Osteocyte (in vitro differentiated cells): ENCODE measurements at regions not wholly inside any gene's neighbourhood (a gene's known extent, or its start where the extent isn't known, plus 50 kb on each side); places are given as distances from the start of the nearest gene placed in this dataset.
A peak's percentile ranks its signal among the peaks of the same experiment; 100 is the strongest.

Experiments used
- DNase-seq: peaks from one replicate; pipeline ENCODE4 v3.0.0; 2021; ENCODE audit warnings: mixed read lengths; ENCODE audit not compliant: unreplicated experiment; ENCODE audit errors: extremely low spot score
- H3K27ac Mint-ChIP-seq: one replicate; pipeline ENCODE4 v1.8.0; 2021; ENCODE audit warnings: mild to moderate bottlenecking, mixed read lengths; ENCODE audit not compliant: unreplicated experiment
- H3K27me3 Mint-ChIP-seq: one replicate; pipeline ENCODE4 v1.8.0; 2021; ENCODE audit warnings: mixed read lengths; ENCODE audit not compliant: unreplicated experiment
- H3K36me3 Mint-ChIP-seq: one replicate; pipeline ENCODE4 v1.8.0; 2021; ENCODE audit warnings: mixed read lengths; ENCODE audit not compliant: unreplicated experiment
- H3K4me1 Mint-ChIP-seq: one replicate; pipeline ENCODE4 v1.8.0; 2021; ENCODE audit warnings: mixed read lengths; ENCODE audit not compliant: unreplicated experiment
- H3K4me3 Mint-ChIP-seq: one replicate; pipeline ENCODE4 v1.8.0; 2021; ENCODE audit warnings: mild to moderate bottlenecking, moderate library complexity, mixed read lengths; ENCODE audit not compliant: unreplicated experiment
- H3K9me3 Mint-ChIP-seq: one replicate; pipeline ENCODE4 v1.8.0; 2021; ENCODE audit warnings: mixed read lengths; ENCODE audit not compliant: unreplicated experiment
- CTCF ChIP-seq: fragments of 200-600 bp; sonication (generic); IDR thresholded peaks from 2 replicates; pipeline ENCODE4 v1.5.0; 2021; ENCODE audit warnings: antibody characterized with exemption, mild to moderate bottlenecking, moderate library complexity

GRCh38 chr13:73142071-73142470 lies 83.3 kb downstream of the KLF5 start:
- no peaks in the 10 kb centered on the region for H3K9me3 Mint-ChIP-seq
- peaks cover 13% of the 10 kb centered on the region for H3K4me1 Mint-ChIP-seq
- no peak for TF ChIP-seq CTCF
- DNase-seq = no peak
- no peak overlapping the region for H3K27ac Mint-ChIP-seq
- no peaks in the 10 kb centered on the region for H3K36me3 Mint-ChIP-seq
- H3K27me3 Mint-ChIP-seq = peaks cover 2% of the 10 kb centered on the region
- H3K4me3 Mint-ChIP-seq = no peak overlapping the region

- Mint-ChIP-seq H3K9me3 (no peaks in the 10 kb centered on the region), H3K27me3 (peaks cover 2% of the 10 kb centered on the region), H3K27ac (no peak overlapping the region), H3K4me3 (peak overlapping the region; percentile 14), H3K36me3 (no peaks in the 10 kb centered on the region), H3K4me1 (peaks cover 13% of the 10 kb centered on the region)
- no peak for DNase-seq
- no peak for TF ChIP-seq CTCF
These were observed 82.5 kb downstream of the KLF5 start for GRCh38 chr13:73141292-73141771.

- DNase-seq = no peak
These were observed 82.0 kb downstream of the KLF5 start for GRCh38 chr13:73140801-73141200.

GRCh38 chr13:73138638-73139491 lies 80.1 kb downstream of the KLF5 start:
- Mint-ChIP-seq H3K36me3 (no peaks in the 10 kb centered on the region), H3K27me3 (peaks cover 2% of the 10 kb centered on the region), H3K27ac (no peak overlapping the region), H3K4me1 (peaks cover 14% of the 10 kb centered on the region), H3K9me3 (no peaks in the 10 kb centered on the region), H3K4me3 (no peak overlapping the region)
- no peak for TF ChIP-seq CTCF
- DNase-seq = no peak

More at GRCh38 chr13:73140801-73141200, 82.0 kb downstream of the KLF5 start:
- Mint-ChIP-seq H3K9me3 (no peaks in the 10 kb centered on the region), H3K36me3 (no peaks in the 10 kb centered on the region), H3K27ac (no peak overlapping the region), H3K4me3 (no peak overlapping the region), H3K27me3 (peaks cover 2% of the 10 kb centered on the region), H3K4me1 (peaks cover 13% of the 10 kb centered on the region)
- TF ChIP-seq CTCF = no peak

- peaks cover 18% of the 10 kb centered on the region for H3K4me1 Mint-ChIP-seq
- no peaks in the 10 kb centered on the region for H3K9me3 Mint-ChIP-seq
- no peaks in the 10 kb centered on the region for H3K36me3 Mint-ChIP-seq
- H3K4me3 Mint-ChIP-seq = no peak overlapping the region
- H3K27ac Mint-ChIP-seq = no peak overlapping the region
- DNase-seq = no peak
- no peak for TF ChIP-seq CTCF
- H3K27me3 Mint-ChIP-seq = peaks cover 2% of the 10 kb centered on the region
These were observed 79.5 kb downstream of the KLF5 start for GRCh38 chr13:73138276-73138637.
